ENCODE measurements at regions not wholly inside any gene's neighbourhood (a gene's known extent, or its start where the extent isn't known, plus 50 kb on each side); places are given as distances from the start of the nearest gene placed in this dataset.
A peak's percentile ranks its signal among the peaks of the same experiment; 100 is the strongest.

GRCh38 chr11:128310005-128310404, 277.4 kb downstream of the ETS1 start (continued):
- TF ChIP-seq RAD51 (IDR thresholded peaks at IDR 0.05) (no peak), SMAD1 (IDR thresholded peaks at IDR 0.05; ENCODE audit: low read depth, partially characterized antibody) (no peak), TAF1 (IDR thresholded peaks at IDR 0.05; ENCODE audit: borderline replicate concordance, low read depth, low read length) (no peak), POLR2A (IDR thresholded peaks at IDR 0.05; ENCODE audit: low read depth, low read length) (no peak), USF1 (IDR thresholded peaks at IDR 0.05; ENCODE audit: borderline replicate concordance, extremely low read length, insufficient read depth, low read depth, low read length) (no peak), SIN3A (IDR thresholded peaks at IDR 0.05; ENCODE audit: low read depth, low read length) (no peak), EP300 (IDR thresholded peaks at IDR 0.05; ENCODE audit: borderline replicate concordance in 1 of 2, control insufficient read depth in 1 of 2, low read depth in 2 of 2, low read length in 2 of 2) (no peak), PAX8 (IDR thresholded peaks at IDR 0.05) (no peak), SPI1 (IDR thresholded peaks at IDR 0.05; ENCODE audit: borderline replicate concordance, insufficient read depth, low read depth, low read length) (no peak), DPF2 (IDR thresholded peaks at IDR 0.05) (no peak), SIX5 (IDR thresholded peaks at IDR 0.05; ENCODE audit: low read depth, low read length, severe bottlenecking) (no peak), NR2C1 (IDR thresholded peaks at IDR 0.05) (no peak), LARP7 (IDR thresholded peaks at IDR 0.05) (no peak), MTA3 (IDR thresholded peaks at IDR 0.05; ENCODE audit: borderline replicate concordance, low read length) (no peak), RUNX3 (IDR thresholded peaks at IDR 0.05; ENCODE audit: low read length) (peak; percentile 18; the same call in 1 of the 2 replicates), NR2C2 (IDR thresholded peaks at IDR 0.05; ENCODE audit: borderline replicate concordance, control insufficient read depth, insufficient read length, low read depth) (no peak), IRF3 (IDR thresholded peaks at IDR 0.05) (no peak), NBN (IDR thresholded peaks at IDR 0.05) (no peak), SKIL (IDR thresholded peaks at IDR 0.05; ENCODE audit: low read depth, poor library complexity, severe bottlenecking) (no peak), FOS (IDR thresholded peaks at IDR 0.05; ENCODE audit: borderline replicate concordance, extremely low read depth, insufficient read length) (no peak), STAT1 (conservative IDR thresholded peaks at IDR 0.05) (no peak), FOXK2 (IDR thresholded peaks at IDR 0.05) (no peak), PML (IDR thresholded peaks at IDR 0.05; ENCODE audit: low read length) (no peak), PRDM15 (CRISPR knock-in tag; IDR thresholded peaks at IDR 0.05) (no peak), SRF (IDR thresholded peaks at IDR 0.05; ENCODE audit: low read depth in 2 of 2, low read length in 2 of 2) (peak in 1 of 2 experiments; percentile 90; a peak in 2 of 4 replicates), HDGF (IDR thresholded peaks at IDR 0.05) (no peak), ZNF217 (IDR thresholded peaks at IDR 0.05) (no peak)

All from GM12878 (cell line).